HG03064 (cell line): ENCODE measurements at regions not wholly inside any gene's neighbourhood (a gene's known extent, or its start where the extent isn't known, plus 50 kb on each side); places are given as distances from the start of the nearest gene placed in this dataset.

Experiments used
- ATAC-seq: cut with Tn5 transposase; IDR thresholded peaks from one replicate; pipeline ENCODE4 v1.9.1; 2021; ENCODE audit warnings: low read depth; ENCODE audit not compliant: unreplicated experiment

DNA sequence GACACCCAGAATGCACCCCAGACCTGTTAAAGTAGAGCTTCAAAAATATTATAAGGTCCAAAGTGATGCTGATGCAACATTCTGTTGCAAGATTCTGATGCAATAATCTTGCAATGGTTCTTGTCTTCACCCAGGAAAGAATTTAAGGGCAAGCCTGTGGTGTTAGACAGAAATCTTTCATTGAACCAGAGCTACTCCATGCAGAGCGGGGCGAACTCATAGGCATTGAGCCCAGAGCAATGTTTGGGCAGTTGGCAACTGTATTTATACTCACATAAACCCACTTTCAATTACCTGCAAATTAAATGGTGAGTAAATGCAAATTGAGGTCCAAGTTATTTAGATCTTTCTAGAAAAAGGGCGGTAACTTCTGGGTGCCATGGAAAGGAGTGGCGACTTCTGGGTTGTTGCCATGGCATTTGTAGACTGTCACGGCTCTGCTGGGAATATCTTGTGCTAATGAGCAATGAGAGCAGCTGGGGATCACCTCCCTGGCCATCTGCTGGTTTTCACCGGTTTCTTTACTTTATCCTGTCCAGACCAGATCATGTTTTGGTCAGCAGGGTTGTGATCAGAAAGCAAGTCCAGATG, 163.4 kb downstream of the ICE1 start:
- ATAC-seq, result no peak

DNA sequence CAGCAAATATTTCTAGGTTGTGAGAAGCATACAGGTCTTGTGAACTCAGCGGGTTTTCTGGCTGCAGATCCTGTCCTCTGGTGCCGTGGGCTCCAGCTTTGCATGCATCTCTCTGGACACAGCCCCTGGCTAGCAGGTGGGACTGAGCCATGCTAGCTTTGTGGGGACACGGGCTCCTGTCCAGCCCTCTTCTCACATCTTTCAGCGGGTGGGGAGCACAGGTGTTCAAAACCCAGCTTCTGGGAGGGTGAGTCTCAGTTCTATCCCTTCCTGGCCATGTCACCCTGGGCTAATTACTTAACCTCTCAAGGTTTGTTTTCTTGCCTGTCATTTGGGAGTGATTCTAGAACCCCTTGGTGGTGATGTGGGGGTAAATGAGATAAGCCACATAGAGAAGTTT, 162.3 kb downstream of the ICE1 start:
- ATAC-seq, result no peak

DNA sequence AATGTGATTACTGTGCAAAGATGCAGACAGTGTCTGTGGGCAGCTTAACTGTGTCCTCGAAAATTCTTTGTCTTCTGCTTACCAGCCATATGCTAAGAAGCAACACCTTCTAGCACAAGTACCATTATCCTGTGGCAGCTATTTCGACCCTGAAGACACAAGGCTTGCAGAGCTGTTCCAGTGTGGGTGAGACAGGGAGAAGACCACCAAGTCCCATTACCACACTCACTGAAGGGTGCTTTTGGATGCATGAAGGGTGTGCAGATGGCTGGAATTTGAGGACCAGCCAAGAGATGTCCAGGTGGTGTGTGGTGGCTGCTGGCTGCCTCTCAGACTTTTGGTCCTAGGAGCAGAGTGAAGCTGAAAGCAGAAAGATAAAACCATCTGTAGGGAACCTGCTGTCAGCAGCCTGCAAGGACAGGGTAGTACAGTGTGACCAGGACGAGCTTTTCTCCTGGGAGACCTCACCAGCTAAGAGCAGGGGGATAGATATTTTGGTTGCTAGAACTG, 161.8 kb downstream of the ICE1 start:
- ATAC-seq, result no peak

DNA sequence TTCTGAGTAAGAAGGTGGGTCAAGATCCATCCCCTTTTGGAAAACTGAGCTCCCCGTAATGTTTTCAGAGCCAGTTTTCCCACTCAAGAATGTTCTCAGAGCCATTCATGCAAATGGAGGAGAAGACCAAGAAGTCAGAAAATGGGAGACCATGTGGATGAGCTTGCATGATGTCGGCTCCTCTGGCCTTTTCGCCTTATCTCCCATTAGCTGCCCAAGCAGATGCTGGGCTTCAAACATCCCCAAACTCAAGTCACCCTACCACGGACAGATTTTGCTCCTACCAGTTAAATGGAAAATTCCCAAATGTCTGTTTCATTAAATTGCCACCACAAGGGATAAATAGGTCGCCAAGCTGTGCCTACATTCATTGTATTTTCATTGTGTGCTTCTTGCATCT, 161.4 kb downstream of the ICE1 start:
- ATAC-seq, result no peak

DNA sequence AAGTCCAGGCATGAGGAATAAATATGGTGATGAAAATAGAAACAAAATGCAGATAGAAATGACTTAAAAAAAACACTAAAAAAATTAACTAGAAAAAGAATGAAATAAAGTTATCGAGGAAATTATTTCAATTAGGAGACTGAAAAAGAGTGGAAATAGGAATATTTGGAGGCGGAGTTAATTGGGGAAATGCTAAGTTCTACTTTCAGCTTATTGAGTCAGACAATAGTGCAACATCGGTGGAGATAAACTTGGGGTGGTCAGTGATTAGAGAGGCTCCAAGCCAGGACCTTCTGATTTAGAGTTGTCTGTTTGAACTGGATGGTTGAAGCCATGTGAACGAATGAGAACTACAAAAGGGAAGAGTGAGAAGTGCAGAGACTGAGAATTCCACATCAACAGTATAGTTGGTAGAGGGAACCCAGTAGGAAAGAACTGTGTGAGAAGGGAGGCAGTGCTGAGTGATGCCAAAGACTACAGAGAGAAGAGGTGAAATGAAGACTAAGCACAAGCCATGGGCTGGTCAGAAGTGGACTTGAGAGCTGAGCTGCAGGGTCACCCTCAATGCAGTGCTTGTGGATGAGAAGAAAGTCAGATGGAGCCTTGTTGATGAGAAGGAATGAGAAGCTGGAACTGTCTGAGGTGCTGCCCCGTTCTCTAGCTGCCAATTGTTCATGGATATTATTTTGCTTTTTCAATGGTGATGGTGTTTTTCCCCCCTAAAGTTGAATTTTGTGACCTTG, 160.7 kb downstream of the ICE1 start:
- ATAC-seq, result no peak

DNA sequence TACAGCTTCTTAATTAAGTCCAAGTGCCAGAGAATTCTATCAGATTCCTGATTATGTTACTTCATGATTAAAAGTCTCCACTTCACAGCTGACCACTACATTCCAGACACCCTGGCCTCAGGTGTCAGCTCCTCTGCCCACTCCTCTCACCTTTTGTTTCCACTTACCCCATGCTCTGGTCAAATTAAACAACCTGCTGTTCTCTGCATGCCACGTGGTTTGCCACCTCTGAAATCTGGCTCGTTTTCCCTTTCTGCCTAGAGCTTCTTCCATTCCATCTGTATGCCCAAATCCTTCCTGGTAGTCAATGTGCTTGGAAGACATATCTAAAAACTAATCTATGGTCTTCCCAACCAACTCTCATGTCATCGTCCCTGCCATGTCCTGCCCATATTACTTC, 158.6 kb downstream of the ICE1 start:
- ATAC-seq, result no peak

DNA sequence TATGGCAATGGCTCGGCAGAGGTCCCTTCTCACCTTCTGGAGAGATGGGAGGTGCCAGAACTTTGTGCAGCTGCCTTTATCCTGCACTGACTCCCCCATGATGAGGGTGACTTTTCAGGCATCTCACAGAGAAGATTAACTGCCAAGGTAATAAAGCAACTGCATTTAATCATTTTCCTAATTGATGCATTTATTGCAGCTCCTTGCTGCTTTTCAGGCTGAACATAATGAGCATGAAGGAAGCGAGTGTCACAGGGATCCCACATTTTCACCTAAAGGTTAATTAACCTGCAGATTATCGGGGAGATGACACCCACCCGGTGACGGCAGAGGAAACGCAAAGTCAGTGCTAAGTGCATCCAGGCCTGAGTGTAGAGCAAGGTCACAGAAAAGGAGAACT, 154.3 kb downstream of the ICE1 start:
- ATAC-seq, result no peak

DNA sequence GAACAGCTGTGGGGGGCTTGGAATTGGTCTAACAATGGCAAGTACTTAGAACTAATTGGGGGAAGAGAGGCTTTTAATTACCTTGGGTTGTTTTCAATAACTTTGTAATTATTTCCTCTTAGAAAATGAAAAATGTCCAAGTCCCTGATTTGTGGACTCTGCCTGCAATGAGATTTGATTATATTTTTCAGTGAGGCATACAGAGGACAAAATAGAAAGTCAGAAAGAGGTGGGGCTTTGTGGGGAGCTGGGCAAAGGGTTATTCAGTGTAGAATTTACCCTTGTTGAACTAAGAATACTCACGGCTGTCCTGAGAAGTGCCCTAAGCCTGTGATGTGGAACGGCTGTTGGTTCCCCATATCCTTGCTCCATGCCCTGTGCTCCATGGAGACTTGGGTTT, 153.0 kb downstream of the ICE1 start:
- no peak for ATAC-seq

DNA sequence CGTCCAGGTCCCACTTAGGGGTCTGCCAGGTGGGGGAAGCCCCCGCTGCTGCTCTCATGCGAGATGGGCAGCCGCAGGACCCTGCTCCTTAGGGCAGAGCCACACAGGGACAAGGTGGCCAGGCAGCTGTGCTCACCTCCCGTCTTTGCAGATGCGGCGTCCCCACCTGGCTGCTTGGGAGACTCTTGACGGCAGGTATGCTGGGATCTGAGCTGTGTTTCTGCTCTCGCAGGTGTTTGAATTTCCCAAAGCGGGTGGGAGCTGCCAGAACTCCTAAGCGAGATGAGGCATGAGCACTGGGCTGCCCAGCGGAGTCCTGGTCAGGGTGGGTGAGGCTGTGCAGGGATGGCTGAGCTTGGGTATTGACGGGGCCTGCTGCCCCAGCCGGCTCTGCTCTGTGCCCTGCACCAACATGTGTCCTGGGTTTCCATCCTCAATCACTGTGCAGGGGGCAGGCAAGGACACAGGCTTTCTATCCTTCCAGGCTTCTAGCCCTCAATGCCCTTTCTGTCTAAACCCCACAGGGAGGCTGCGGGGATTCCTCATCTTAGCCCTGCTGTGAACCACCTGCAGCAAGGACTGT, 151.4 kb downstream of the ICE1 start:
- ATAC-seq, result no peak

DNA sequence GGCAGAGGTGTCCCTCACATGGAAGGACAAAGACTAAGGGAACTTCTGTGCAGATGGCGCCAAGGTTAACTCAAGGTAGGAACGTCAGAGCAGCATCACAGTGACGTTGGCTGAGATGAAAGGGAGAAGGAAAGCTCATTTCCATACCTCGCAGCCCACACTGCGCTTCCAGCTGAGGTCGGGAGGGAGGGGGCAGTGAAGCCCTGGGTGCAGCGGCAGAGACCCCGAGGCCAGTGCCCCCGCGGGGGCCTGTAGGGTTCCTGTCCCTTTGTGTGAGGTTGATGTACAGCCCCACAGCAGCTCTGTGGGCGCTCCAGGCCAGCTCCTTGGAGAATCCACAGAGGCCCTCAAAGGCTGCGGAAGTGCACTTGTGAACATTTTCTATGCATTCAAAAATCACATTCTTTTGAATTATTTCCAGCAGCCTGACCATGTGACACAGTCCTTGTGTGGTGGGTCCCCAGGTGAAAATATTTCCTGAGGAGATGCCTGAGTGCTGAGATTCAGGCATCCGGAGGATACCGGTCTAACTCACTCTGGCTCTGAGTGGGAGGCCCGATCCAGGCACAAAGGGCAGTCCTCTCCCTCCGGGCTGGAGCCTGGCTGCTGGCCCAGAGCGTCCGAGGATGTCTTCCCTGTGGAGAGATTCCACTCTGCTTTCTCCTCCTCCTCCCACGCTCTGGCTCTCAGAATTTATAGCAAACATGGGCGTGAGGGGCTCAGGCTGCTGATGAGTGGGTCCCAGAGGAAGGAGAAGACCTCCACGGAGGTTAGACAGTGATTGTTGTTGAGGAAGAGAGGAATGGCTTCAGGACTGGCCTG, 150.7 kb downstream of the ICE1 start:
- ATAC-seq, result no peak

DNA sequence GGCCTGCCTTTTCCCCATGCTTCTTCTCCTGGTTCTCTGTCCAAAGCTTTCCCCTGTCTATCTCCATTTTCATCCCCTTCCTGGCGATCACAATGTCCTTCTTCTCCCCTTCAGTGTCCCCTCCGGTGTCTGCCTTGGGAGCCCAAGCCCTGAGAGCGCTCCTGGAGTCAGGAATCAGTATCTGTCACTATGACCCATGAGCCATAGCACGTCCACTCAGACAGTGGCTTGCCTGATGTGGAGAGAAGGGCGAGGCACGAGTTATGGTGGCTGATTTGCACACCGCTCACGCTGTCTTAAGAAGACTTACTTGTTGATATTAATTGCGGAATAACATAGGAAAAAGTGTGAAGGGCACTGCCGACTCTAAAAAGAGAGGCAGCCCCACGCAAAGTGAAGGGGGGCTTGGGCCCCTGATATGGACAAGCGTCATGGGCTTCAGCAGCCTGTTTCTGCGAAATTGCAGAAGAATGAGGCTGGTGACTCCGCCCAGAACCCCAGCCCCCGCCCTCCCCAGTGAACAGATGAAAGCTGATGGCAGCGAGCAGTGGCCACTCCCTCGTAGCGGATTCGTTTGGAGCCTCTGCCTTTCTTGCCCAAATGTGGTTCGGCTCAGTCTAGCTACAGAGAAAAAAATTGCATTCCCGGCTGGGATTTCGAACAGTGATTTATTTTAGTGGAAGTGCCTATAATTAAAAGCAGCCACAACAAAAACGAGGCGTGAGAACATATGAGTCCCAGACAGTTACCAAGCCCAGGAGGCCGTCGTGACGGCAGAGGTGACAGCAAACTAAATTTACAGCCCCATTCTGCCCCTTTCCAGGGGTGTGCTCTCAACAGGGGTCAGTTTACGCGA, 149.8 kb downstream of the ICE1 start:
- no peak for ATAC-seq

DNA sequence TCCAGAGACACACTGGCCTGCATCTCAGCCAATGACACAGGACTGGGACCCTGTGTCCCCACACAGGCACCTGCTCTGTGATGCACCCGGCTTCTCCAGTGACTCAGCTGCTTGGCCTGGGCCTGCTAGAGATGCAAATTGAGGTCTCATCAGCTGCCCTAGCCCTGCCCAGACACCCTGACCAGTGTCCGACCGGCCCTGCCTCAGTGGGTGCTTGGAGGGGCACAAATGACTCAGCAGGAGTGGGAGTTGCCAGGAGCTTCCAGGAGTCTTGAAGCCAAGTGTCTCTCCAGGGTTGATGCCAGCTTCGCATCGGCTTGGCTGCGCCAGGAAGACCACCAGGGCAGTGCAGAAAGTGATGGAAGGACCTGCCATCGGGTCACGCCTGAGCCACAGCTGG, 148.2 kb downstream of the ICE1 start:
- no peak for ATAC-seq

DNA sequence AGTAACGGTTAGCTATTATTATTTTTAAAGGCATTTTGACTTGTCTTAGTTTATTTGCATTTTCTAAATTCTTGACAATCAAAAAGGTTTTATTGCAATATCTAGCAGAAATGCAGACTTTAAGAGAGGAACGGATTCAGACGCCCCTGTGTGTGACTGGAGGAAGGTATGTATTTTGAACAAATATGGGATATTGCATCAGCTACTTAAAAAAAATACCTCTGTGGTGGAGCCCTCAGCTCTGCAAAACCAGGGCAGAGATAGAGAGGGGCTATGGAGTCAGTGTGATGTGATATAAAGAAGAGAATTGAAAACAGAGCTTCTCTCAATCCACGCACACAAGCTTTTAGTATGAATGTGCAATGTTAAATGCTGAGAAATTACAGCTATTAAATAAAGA, 142.4 kb downstream of the ICE1 start:
- ATAC-seq, result no peak

DNA sequence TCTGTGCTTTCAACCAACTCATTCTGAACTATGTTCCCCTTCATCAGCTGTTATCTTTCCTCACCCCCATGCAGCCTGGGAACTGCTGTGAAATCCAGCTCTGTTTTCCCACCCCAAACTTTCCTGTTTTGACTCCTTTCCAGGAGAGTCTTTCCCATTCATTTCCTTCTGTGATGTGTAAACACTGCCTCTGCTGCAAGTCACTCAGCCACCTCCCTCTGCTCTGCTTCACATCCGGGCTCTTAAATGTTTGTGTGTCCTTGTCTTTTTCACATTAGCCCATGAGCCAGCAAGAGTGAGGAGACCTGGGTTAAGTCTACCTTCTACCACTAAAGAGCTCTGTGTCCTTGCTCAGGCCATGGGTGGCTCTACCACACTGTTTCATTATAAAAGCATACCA, 137.5 kb downstream of the ICE1 start:
- no peak for ATAC-seq

DNA sequence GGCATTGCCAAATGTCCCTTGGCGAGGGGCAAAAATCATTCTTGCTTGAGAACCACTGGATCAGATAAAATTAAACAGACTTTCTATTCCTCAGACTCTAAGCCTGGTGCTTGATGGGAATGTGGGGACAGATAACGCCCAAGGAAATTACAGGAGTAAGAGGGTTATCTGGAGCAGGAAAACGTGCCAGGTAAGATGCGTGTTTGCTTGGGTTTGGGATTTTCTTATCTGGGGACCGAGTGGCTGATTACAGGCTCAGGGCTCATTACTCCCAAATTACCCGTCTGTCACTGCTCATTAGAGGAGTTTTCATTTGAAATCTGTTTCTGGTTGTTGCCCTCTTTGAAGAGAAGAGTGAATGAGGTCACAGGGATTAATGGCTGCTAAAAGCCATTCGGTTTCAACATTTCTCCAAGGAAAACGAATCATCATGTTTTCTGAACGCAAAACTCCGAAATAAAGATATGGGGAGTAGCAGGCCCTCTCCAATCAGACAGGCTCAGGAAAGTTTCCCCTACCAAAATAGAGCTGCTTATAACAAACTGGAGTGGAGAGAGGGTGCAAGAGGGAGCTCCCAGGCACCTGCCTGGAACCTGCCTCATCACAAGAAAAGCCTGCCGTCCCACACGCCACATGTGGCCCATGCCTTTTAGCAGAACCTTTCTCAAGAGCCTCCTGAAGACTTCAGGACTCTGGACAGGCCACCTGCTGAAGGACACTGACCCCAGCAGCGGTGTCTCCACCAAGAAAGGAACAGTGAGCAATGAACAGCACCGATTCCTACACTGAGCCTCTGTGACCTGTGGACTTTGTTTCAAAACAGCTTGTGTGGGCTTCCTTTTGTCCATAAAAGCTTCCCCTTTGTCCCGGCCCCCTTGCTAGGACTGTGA, 136.4 kb downstream of the ICE1 start:
- ATAC-seq, result no peak

DNA sequence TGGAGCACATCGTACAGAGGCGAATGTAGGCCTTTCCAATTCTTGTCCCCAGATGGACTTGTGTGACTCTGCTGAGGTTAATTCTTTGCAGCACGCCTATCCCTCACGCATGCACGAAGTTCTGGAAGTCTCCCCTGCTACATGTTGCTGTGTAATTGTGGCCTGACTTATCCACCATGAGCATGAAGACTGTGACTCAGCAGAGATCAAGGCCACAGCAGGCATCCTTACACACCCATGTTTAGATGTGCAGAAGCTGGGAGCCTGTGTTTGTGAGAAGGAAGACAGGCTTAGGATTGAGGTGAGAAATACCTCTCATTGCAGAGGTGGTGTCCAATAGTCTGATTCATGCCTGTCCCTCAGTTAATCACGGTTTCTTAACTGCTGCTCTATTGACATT, 135.6 kb downstream of the ICE1 start:
- ATAC-seq, result no peak

DNA sequence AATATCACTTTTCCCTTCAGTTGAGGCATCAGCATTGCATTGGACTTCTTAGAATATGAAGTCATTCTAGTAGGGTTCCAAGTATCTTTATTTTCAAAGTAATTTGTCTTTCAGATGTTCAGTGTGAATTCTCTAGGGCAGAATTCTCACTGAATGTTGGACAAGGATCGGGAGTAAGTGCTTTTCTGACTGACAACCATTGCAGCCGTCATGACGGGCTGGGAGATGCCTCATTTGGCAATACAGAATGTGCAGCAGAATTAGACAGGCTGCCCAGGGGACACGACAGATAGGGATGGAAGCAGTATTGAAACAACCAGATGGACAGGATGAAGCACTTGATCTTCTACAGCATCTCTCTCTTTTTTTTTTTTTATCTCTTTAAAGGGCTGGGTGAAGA, 129.0 kb downstream of the ICE1 start:
- ATAC-seq, result no peak

DNA sequence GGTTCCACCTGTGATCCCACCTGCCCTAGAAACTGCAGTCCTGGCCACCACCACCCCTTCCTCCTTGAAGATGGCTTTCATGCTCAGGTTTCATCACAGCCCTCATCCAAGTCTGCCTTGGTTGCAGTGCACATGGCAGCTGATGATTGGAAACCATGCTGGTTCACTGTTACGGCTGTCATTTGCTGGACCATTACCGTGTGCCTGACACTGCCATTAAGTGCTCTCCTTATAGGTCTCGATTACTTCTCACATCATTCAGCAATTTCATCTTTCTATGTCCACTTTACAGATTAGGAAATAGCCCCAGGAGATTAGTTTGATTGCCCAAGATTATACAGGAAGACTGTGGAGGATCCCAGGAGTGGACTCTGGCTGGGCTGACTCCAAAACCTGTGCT, 123.9 kb downstream of the ICE1 start:
- ATAC-seq, result no peak

DNA sequence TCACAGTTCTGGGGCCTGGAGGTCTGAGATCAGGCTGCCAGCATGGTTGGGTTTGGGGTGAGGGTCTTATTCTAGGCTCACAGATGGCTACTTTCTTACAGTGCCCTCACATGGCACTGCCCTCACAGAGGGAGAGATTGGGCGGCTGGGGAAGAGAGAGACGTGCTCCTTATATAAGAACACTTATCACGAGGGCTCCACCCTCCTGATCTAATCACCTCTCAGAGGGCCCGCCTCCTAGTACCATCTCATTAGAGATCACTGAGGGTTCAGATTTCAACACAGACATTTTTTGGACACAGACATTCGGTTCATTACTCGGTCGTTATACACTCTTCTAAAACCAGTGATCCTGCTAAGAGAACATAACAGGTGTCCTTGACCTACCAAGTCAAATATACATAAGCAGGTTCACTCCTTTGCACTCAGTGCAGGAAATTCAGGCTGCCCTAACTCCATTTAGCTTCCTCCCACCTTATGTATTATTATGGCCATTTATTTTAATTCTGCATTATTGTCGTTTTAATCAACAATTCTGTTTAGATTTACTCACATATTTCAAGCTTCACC, 121.7 kb downstream of the ICE1 start:
- no peak for ATAC-seq
